BJ (cell line): ENCODE measurements at regions not wholly inside any gene's neighbourhood (a gene's known extent, or its start where the extent isn't known, plus 50 kb on each side); places are given as distances from the start of the nearest gene placed in this dataset.

Experiments used
- CTCF ChIA-PET: fragments of 350-600 bp; formaldehyde crosslinking; extraction: SDS; loops from one replicate; lab custom pipeline; 2021; ENCODE audit warnings: antibody characterized with exemption, inconsistent platforms; lab: Yijun Ruan, JAX
- POLR2A ChIA-PET: fragments of 300-600 bp; sonication (Branson Sonifier 250); formaldehyde crosslinking; extraction: SDS; loops from one replicate; lab custom pipeline; 2021; ENCODE audit warnings: antibody characterized with exemption; lab: Charles Lee
- DNase-seq: peaks from one replicate; pipeline ENCODE4 v3.0.0-alpha.2; 2011; ENCODE audit warnings: low read depth
- H3K27me3 ChIP-seq: 2 replicates; pipeline ENCODE4 v1.6.0; 2011; ENCODE audit warnings: low read length; ENCODE audit not compliant: control insufficient read depth, insufficient read depth
- H3K36me3 ChIP-seq: 2 replicates; pipeline ENCODE4 v1.5.1; 2011; ENCODE audit warnings: low read length; ENCODE audit not compliant: control insufficient read depth, insufficient read depth
- H3K4me3 ChIP-seq: 2 replicates; pipeline ENCODE4 v1.5.1; 2011; ENCODE audit warnings: low read depth, mild to moderate bottlenecking, control low read depth, low read length
- TF ChIP-seq, protein P1 (sequence below): IDR thresholded peaks from 2 replicates; pipeline ENCODE4 v1.5.1; 2011; ENCODE audit warnings: low read depth, mild to moderate bottlenecking, control low read depth, inconsistent platforms, low read length, moderate library complexity; ENCODE audit not compliant: insufficient read depth

DNA sequence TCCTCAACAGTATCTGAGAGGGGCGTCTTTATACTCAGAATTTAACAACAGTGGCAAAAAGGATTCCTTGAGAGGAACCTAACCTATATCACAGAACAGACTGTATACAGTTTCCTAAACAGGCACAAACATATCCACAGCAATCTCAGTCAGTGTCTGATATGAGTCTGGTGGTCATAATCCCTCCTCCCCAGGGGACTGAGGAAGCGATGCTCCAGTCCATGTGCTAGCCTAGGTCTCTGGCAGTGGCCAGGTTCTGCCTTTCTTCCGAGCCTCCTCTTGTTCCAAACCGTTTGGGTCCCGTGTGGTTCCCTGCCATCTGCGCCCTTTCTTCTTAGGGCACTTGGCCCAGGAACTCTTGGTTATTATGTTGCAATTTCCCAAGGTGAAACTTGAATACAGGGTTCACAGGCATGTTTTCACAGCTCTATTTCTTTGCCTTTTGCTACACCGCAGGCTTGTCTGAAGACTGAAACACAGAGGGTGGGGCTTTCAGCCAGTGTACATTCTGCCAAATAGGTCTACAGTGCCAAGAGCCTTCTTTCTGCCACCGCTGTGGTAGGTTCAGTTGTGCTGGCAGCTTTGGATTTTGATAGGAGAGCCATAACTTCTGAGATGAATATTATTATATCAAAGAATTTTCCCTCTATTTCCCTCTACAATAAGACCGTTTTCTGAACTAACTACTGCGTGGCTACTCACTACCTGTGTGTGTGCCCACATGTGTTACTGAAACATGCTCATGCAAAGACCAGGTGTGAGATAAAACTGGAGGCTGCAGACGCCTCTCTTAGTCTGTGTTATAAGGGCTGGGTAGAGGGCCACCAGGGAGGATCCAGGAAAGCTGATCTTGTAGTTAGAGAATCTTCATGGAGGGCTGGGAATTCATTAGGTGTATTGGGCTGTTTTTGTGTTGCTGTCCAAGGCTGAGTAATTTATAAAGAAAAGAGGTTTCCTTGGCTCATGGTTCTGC, 75.0 kb upstream of the HAAO start:
- ChIA-PET POLR2A (no interaction called here), CTCF (no interaction called here)
- Histone ChIP-seq H3K36me3 (no peaks in the 10 kb centered on the region), H3K4me3 (no peak overlapping the region), H3K27me3 (no peaks in the 10 kb centered on the region)
- no peak for DNase-seq
- TF ChIP-seq, protein P1, sequence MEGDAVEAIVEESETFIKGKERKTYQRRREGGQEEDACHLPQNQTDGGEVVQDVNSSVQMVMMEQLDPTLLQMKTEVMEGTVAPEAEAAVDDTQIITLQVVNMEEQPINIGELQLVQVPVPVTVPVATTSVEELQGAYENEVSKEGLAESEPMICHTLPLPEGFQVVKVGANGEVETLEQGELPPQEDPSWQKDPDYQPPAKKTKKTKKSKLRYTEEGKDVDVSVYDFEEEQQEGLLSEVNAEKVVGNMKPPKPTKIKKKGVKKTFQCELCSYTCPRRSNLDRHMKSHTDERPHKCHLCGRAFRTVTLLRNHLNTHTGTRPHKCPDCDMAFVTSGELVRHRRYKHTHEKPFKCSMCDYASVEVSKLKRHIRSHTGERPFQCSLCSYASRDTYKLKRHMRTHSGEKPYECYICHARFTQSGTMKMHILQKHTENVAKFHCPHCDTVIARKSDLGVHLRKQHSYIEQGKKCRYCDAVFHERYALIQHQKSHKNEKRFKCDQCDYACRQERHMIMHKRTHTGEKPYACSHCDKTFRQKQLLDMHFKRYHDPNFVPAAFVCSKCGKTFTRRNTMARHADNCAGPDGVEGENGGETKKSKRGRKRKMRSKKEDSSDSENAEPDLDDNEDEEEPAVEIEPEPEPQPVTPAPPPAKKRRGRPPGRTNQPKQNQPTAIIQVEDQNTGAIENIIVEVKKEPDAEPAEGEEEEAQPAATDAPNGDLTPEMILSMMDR: no peak

DNA sequence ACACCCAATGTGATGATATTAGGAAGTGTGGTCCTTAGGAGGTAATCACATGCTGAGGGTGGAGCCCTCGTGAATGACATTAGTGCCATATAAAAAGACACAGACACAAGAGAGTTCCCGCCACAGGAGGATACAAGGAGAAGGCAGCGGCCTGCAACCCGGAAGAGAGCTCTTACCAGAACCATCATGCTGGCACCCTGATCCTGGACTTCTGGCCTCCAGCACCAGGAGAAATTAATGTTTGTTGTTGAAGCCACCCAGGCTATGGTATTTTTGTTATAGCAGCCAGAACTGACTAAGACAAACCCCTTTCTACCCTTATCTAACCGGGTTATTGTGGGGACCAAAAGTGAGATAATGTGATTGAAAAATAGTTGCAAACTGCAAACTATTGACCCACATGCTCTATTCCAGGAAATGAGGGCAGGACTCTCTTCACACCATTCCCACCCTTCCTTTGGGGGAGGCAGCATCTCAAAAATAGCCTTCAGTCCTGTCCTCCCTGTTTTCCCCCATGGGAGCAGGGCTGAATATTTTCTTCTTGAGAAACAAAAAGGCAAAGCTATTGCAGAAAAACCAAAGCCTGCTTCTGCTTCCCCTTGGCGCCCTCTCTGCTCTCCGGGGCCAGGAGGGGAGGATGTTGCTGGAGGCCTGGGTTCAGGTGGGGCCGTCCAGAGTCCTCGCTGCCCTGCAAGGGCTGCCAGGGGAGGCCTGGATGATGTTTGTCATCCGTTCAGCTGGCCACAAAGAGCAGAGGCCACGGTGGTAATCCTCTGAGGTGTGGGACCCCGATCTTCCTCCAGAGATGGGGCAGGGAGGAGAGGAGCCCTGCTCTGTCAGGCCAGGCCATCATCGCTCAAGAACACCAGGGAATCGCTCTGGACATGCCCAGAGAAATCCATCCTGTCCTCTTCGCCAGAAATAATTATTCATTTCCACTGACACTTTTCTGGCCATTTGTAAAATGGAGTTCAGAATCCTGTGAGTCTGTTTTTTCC, 73.8 kb upstream of the HAAO start:
- CTCF ChIA-PET: no interaction called here
- TF ChIP-seq, protein P1: no peak
- H3K36me3 ChIP-seq: no peaks in the 10 kb centered on the region
- no peak overlapping the region for H3K4me3 ChIP-seq
- POLR2A ChIA-PET: no interaction called here
- no peak for DNase-seq
- H3K27me3 ChIP-seq: no peaks in the 10 kb centered on the region

DNA sequence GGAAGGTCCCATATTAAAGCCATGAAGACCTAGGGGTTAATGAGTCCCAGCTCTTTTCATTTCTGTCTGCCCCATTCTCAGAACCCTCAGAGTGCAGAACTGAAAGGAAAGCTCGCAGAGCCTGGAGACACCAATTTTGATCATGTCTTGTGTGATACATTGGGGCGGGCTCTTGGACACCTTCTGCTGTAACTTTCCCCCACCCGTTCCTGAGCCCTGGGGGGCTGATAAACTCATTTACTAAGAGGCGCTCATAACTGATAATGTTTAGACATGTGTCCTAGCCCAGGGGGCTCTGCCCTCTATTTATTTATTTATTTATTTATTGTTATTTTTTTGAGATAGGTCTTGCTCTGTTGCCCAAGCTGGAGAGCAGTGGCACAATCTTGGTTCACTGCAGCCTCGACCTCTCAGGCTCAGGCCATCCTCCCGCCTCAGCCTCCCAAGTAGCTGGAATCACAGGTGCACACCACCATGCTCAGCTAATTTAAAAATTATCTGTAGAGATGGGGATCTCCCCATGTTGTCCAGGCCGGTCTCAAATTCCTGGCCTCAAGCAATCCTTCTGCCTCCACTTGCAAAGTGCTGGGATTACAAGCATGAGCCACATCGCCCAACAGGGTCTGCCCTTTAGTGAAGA, 72.4 kb upstream of the HAAO start:
- H3K27me3 ChIP-seq: no peaks in the 10 kb centered on the region
- H3K36me3 ChIP-seq: no peaks in the 10 kb centered on the region
- TF ChIP-seq, protein P1: no peak
- DNase-seq: no peak
- ChIA-PET CTCF (interaction anchor here (0.9 kb wide), 1 partner anchor 110 kb away, joined by 3 read pairs; no protein-coding TSS in a partner anchor), POLR2A (no interaction called here)
- no peak overlapping the region for H3K4me3 ChIP-seq

DNA sequence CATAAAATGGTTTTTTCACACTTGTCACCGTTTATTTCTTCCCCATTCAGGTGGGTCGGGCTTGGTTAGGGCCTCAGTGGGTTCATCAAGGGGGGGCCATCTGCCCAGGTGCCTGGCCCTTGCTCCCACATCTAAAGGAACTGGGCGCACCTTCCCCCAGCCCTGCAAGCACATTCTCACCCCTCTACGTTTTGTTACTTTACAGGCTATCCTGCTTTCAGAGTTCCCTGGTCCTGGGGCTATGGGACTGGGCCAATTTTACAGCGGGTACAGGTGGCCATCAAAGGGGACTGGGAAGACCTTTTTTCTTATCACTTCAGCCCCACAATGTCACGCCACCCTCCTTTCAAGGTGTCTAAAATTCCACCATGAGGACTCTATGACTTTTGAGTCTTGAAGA, 71.8 kb upstream of the HAAO start:
- POLR2A ChIA-PET: no interaction called here
- no peak overlapping the region for H3K4me3 ChIP-seq
- CTCF ChIA-PET: interaction anchor here (0.9 kb wide), 1 partner anchor 111 kb away, joined by 3 read pairs; no protein-coding TSS in a partner anchor
- H3K36me3 ChIP-seq: no peaks in the 10 kb centered on the region
- no peak for DNase-seq
- TF ChIP-seq, protein P1: no peak
- H3K27me3 ChIP-seq: no peaks in the 10 kb centered on the region
